ENCODE measurements at regions not wholly inside any gene's neighbourhood (a gene's known extent, or its start where the extent isn't known, plus 50 kb on each side); places are given as distances from the start of the nearest gene placed in this dataset.

GRCh38 chr13:90014038-90014437, 1333.4 kb upstream of the MIR17HG start:
- Histone ChIP-seq H3K27me3 (no peaks in the 10 kb centered on the region), H3K4me1 (no peaks in the 10 kb centered on the region), H3K4me3 (no peak overlapping the region), H3K27ac (no peak overlapping the region), H3K9me3 (no peaks in the 10 kb centered on the region), H3K36me3 (no peaks in the 10 kb centered on the region)
- no peak for ATAC-seq
- TF ChIP-seq CTCF (IDR thresholded peaks at IDR 0.05) (no peak), POLR2A (IDR thresholded peaks at IDR 0.05) (no peak), POLR2AphosphoS5 (IDR thresholded peaks at IDR 0.05) (no peak), EP300 (IDR thresholded peaks at IDR 0.05) (no peak)
- WGBS, 2 donors (ENCODE audit: low coverage in 1 of 2): 64 to 80% methylated on average over 1 of the region's 1 CpG

- TF ChIP-seq POLR2A (IDR thresholded peaks at IDR 0.05): no peak
- no peak for TF ChIP-seq POLR2AphosphoS5 (IDR thresholded peaks at IDR 0.05)
- no peak for TF ChIP-seq CTCF (IDR thresholded peaks at IDR 0.05)
- TF ChIP-seq EP300 (IDR thresholded peaks at IDR 0.05): no peak
- no peak overlapping the region for H3K4me3 ChIP-seq
- ATAC-seq: no peak
- no peaks in the 10 kb centered on the region for H3K27me3 ChIP-seq
- H3K27ac ChIP-seq: no peak overlapping the region
- 17 to 25% methylated on average over 2 to 3 of the region's 3 CpGs for WGBS, 2 donors (ENCODE audit: low coverage in 1 of 2)
- no peaks in the 10 kb centered on the region for H3K36me3 ChIP-seq
- no peaks in the 10 kb centered on the region for H3K4me1 ChIP-seq
- no peaks in the 10 kb centered on the region for H3K9me3 ChIP-seq
Measured at GRCh38 chr13:90015565-90016507, 1331.7 kb upstream of the MIR17HG start.

- Histone ChIP-seq H3K4me1 (no peaks in the 10 kb centered on the region), H3K36me3 (no peaks in the 10 kb centered on the region), H3K4me3 (no peak overlapping the region), H3K27me3 (no peaks in the 10 kb centered on the region), H3K27ac (no peak overlapping the region), H3K9me3 (no peaks in the 10 kb centered on the region)
- no peak for ATAC-seq
- WGBS, 2 donors (ENCODE audit: low coverage in 1 of 2): 87 to 100% methylated on average over 1 of the region's 1 CpG
- TF ChIP-seq POLR2A (IDR thresholded peaks at IDR 0.05): no peak
- no peak for TF ChIP-seq EP300 (IDR thresholded peaks at IDR 0.05)
- no peak for TF ChIP-seq POLR2AphosphoS5 (IDR thresholded peaks at IDR 0.05)
- TF ChIP-seq CTCF (IDR thresholded peaks at IDR 0.05): no peak
Measured at GRCh38 chr13:90016688-90017087, 1330.8 kb upstream of the MIR17HG start.

GRCh38 chr13:90020536-90021070, 1326.9 kb upstream of the MIR17HG start:
- no peak overlapping the region for H3K27ac ChIP-seq
- TF ChIP-seq EP300 (IDR thresholded peaks at IDR 0.05) (no peak), POLR2A (IDR thresholded peaks at IDR 0.05) (no peak), CTCF (IDR thresholded peaks at IDR 0.05) (no peak), POLR2AphosphoS5 (IDR thresholded peaks at IDR 0.05) (no peak)
- 53 to 94% methylated on average over 2 to 3 of the region's 3 CpGs for WGBS, 2 donors (ENCODE audit: low coverage in 1 of 2)
- no peak for ATAC-seq
- no peaks in the 10 kb centered on the region for H3K9me3 ChIP-seq
- H3K36me3 ChIP-seq: no peaks in the 10 kb centered on the region
- no peaks in the 10 kb centered on the region for H3K4me1 ChIP-seq
- H3K27me3 ChIP-seq: no peaks in the 10 kb centered on the region
- H3K4me3 ChIP-seq: no peak overlapping the region

DNA sequence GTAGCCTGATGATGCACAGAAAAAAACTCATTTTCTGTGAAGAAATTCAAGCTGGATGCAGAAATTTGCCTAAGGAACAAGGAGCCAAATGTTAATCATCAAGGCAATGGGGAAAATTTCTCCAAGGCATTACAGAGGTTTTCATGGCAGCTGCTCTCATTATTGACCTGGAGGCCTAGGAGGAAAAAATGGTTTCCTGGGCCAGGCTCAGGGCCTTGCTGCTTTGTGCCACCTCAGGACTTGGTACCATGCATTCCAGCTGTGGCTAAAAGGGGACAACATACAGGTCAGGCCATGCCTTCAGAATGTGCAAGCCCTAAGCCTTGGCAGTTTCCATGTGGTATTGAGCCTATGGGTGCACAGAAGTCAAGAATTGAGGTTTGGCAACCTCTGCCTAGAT, 1320.1 kb upstream of the MIR17HG start:
- H3K4me1 ChIP-seq: no peaks in the 10 kb centered on the region
- H3K9me3 ChIP-seq: peaks cover 0 to 9% (median 0%) of the 10 kb centered on the region in 3 donors
- H3K27ac ChIP-seq: no peak overlapping the region
- no peak for TF ChIP-seq CTCF (IDR thresholded peaks at IDR 0.05)
- no peak for TF ChIP-seq EP300 (IDR thresholded peaks at IDR 0.05)
- TF ChIP-seq POLR2A (IDR thresholded peaks at IDR 0.05): no peak
- TF ChIP-seq POLR2AphosphoS5 (IDR thresholded peaks at IDR 0.05): no peak
- H3K27me3 ChIP-seq: no peaks in the 10 kb centered on the region
- no peak overlapping the region for H3K4me3 ChIP-seq
- ATAC-seq: no peak
- H3K36me3 ChIP-seq: no peaks in the 10 kb centered on the region

All from gastroesophageal sphincter (tissue), 4 donors.